ENCODE measurements at regions not wholly inside any gene's neighbourhood (a gene's known extent, or its start where the extent isn't known, plus 50 kb on each side); places are given as distances from the start of the nearest gene placed in this dataset.
A peak's percentile ranks its signal among the peaks of the same experiment; 100 is the strongest.

DNA sequence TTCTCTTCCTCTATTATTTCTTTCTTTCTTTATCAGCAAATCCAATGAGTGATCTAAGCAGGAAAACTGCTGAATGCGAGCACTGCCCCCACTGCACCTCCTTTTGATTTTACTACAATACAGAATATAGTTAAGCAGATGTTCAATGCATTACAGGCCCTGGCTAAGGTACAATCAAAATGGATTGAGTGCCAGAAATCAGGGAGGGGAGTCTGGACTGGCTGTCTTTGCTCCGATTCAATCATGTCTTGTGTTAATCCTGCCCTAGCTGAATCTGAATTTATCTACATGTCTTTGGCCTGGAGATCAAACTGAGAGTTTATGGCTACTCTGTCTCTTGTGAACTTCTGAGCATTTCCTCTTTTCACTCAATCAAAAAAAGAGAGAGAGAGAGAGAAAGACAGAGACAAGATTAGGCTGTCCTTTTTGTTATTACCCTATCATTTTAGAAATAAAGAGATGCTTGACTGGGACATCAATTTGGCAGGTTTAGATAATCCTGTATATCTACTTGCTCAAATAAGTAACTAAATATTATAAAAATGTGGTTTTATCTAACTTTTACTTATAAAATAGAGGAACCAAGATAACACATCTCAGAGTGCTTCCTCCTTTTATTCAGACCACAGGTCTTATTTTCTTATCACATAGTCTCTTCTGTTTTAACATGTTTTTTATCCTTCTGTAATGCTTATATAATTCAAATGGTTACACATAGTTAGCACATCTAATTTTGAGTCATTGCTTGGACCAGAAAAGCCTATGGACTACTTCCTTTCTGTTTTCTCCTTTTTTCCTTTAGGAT lies 656.2 kb downstream of the KCNJ2 start:
- DNase-seq = no peak

DNA sequence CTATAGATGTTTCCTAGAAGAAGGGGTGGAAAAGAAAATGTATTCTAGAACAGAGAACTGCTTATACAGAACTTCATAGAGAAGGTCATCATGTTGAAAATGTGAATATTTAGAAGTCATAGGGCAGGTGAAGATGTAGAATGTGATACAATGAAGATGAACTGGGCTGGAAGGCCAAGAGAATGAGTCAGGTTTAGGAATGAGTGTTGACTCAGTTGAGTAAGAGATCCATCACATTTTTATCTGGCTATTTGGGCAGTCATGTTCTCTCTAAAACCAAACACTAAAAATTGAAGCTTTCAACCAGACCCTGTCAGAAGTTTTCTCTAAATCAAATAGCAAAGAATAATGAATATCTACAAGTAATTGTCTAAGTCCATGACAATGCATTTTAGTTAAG lies 660.5 kb downstream of the KCNJ2 start:
- no peak for DNase-seq

DNA sequence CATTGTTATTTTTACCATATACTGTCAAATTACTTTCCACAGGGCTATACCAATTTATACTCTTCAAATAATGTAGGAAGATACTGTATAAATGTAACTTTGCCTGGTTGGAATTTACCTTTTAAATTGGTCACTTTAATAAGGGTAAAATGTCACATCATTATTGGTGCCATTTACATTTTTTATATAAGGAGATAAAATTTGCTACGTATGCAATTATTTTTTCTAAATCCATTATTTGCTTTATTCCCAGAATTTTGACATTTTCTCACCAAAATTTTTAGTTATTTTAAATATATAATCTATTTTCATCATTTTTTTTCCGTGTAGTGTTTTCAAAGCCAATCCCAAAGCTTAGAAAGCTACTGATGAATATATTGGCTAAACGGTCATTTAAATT lies 664.7 kb downstream of the KCNJ2 start:
- DNase-seq = no peak

DNA sequence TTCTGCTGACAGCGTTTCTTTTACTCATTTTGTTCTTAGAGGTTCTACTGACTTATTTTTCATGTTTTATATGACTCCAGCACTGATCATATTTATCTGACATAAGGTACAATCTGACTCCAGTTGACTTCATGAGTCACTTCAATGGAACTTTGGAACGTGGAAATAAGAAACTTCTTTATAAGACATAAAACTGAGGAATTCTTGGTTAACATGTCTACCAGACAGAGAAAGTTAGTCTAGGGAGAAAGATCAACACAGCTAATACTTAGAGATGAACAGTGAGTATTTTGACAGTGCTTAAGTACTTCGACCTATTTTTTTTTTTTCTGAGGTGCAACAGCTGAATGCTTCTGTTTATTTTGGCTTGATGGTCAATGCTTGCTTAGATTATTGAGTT lies 679.5 kb downstream of the KCNJ2 start:
- no peak for DNase-seq

DNA sequence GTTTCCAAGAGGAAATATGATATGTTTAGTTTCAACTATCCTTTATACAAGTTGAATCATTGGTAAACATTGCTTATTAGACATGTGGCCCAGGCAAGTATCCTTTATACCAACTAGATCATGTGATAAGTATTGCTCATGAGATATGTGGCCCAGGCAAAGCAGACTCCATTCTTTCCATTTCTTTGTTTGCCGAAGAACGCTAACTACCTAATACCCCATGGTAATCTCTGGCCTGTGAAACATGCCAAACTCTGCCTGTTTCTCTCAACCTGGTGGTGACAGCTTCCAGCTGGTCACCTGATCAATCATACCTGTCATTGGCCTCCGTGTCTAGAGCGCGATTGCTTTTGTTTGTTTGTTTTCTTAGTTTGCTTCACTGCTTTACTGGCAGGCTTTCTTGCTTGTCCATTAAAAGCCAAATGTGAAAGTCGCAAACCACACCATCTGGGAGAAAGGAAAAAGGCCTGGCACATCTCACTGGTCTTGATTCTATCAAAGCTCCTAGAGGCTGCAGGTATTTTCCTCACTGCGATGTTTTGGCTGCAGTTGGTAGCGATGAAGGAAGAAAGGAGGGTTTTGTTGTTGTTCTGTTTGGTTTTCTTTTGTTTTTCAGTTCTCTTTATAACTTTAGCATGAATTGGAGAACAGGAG lies 686.2 kb downstream of the KCNJ2 start:
- DNase-seq = peak; percentile 56

DNA sequence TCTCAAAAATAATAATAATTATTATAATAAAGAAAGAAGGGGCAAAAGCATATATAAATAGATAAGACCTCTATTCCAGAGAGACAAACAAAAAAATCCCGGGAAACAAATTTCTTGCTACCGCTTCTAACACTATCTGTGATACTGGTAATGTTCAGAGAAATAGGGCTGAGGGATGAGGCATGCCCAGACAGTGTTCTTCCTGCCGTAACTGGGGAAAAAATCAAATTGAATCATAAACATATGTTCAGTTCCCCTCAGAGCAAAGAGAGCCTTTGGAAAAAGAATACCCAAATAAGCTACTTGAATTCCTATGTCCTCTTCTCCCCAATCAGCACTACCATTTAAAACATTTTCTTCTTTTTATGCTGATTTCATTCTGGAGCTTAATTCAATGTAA lies 688.0 kb downstream of the KCNJ2 start:
- no peak for DNase-seq

DNA sequence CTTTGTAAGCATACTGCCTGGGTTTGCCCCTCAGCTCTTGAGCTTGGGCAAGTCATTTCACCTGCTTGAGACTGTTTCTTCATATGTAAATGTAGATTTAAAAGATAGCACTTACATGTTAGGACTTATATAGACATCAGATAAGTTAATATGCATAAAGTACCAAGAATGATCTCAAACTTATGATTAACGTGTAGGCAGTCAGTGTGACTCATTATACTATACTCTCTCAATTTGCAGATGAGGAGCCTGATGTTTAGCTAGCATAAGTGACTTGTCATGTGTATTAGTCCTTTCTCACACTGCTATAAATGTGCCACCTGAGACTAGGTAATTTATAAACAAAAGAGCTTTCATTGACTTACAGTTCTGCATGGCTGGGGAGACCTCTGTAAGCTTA lies 690.5 kb downstream of the KCNJ2 start:
- no peak for DNase-seq

DNA sequence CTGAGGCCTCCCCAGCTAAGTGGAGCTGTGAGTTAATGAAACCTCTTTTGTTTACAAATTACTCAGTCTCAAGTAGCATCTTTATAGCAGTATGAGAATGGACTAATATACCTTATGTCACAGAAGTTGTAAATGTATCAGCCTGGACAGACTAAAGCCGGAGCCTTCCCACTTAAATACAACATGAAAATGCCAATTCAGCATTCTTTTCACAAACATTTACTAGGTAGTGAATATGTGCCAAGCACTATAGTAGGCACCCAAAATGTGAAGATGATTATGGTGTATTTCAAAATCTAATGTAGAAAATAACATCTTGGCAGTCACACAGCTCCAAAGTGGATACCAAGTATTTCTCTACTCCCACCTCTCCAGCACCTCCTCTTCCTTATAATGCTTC lies 693.0 kb downstream of the KCNJ2 start:
- no peak for DNase-seq

DNA sequence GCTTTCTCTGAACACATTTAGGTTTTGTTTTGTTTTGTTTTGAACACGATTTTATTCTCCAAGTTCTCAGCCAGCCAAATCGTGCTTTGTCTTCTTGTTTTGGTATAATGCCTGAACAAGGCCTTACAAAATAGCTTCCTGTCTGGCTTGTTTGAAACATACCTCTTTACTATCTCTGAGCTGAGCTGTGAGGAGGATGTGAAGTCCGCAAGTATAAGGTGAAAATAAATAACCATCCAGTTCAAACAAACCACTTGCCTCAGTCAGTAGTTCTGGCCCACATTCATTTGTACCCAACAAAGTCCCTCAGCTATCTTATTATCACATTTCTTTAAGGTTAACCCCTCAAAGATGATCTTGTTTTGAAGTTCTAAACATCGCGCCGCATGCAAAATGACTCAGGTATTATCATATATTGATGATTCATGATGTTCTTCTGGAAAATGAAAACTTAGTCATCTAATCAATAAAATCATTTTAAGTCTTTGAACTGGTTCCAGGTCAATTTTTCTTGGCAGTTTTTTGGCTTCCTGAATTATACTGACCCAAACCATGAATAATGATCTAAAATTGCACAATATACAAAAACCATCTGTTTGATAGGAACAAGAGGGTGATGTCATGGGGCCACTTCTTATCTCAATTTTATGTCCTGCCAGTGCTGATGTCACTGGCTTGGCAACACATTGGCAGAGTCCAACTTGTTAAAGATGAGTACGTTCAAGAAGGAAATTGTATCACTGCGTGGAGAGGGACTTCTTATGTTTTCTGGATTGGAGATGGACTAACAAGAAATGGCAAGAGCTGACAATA lies 694.3 kb downstream of the KCNJ2 start:
- DNase-seq = no peak

DNA sequence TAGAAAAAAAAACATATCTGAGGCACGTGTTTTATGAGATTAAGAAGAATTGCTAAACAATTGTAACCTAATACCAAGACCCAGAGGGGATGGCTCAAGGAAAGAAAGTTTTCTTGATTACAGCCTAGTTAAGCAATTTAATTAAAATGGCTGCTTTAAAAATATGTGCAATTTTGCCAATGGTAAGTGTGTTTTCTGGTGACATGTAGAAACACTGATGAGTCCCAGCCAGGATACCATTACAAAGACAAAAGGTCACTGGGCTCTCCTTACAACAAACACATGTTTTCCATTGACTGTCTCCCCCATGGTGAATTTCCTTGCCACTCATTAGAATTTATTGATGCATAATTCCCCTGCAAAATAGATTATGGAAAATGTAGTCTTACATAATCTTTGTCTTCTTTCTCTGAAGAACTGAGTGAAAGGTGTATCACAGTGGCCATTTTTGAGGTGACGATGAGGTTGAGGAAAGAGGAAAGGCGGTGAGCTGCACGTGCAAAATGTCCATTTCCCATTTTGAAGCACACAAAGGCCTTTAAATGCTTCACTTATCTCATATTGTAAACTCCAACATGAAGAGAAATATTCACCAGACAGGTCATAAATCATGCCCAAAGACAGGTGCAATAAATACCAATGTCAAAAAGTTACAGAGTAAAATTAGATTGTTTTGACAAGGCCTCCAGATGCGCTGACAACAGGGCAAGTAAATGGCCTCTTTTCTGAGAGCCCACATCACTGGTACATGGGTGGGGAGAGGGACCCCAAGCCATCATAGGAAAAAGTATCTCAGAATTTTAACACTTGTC lies 696.9 kb downstream of the KCNJ2 start:
- DNase-seq = no peak

DNA sequence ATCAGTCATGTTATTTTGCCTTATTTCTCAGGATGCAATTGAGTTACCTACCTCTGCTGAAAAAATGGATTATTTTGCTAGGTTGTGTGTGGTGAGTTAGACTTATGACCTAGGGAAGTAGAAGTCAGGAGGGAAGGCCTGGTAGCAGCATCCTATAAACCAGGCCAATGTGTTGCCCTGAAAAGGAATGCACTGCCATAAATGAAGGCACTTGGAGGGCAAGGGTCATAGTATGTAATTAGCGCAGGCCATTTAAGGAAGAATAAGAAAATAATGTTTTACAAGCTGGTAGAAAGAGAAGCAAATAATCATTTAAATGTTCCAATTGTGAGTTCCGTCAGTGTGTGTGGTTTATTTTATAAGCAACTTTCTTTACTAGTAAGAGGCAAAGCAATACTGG lies 698.8 kb downstream of the KCNJ2 start:
- DNase-seq = no peak

DNA sequence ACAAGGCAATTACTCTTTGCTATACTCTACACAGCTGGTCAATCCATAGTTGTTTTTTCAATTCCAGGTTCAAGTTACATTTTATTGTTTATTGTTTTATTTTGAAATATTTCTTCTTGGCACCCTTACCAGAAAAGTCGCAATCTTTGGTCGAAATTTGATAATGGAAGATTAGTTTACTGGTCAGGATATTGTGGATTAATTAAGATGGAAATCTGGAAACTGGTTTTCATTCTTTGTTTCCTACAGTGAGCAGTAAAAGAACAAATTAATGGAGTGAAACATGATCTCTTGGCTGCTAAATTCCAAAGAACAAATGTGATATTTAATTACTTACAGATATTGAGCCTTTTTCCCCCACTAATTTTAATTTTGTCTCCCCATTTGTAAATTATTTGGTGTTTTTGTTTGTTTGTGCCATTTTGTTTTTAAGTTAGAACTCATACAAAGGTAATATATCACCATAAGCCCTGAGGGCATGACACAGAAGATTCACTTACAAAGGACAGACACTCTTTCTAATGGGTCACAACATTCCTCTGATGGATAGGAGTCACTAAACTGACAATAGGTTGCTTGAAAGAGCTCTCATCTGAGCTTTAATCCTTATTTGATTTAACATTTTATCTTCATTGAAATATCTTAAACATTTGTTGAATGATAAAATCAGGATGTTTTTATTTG lies 700.2 kb downstream of the KCNJ2 start:
- DNase-seq = no peak

DNA sequence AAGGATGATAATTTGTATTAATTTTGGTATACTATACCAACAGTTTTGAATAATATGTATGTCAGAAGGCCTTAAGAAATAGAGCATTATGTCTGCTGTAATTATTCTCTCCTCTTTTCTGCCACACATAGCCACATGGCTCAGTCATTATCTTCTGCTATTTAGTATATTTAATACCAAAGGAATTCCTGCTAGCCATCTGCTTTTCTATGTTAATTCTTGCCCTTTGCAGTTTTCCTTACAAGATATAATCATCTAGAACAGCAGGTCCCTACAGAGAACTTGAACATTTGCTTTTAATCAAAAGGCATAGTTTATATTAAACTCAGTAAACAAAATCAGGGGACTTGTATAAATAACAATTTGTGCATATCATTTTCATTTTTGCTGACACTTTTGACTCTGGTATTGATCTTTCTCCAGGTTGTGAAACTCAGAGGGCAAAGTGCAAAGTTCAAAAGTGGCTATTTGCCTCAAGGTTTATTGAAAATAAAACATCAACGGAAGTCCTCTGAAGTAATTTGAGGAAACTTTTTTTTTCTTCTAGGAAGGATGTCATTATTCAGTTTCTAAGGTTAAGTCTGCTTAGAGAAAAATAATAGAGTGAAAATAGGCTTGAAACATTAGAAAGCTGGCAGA lies 702.0 kb downstream of the KCNJ2 start:
- no peak for DNase-seq

DNA sequence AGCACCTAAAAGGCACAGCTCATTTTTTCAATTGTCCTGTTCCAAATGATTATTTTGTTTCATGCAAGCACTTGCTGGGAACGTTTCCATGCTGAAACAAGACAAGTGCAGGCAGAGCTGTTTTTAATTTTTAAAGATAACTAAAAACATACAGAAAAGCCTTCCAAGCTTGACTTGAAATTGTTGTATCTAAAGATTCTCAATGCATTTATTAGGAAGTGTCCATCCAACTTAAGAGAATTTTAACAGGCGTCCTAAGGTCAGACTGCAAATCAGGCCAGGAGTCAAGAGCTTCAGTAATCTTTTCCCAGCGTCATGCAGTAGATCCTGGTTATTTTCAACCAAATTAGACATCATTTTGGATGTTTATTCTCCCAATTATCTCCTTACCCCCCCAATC lies 702.8 kb downstream of the KCNJ2 start:
- DNase-seq = no peak

DNA sequence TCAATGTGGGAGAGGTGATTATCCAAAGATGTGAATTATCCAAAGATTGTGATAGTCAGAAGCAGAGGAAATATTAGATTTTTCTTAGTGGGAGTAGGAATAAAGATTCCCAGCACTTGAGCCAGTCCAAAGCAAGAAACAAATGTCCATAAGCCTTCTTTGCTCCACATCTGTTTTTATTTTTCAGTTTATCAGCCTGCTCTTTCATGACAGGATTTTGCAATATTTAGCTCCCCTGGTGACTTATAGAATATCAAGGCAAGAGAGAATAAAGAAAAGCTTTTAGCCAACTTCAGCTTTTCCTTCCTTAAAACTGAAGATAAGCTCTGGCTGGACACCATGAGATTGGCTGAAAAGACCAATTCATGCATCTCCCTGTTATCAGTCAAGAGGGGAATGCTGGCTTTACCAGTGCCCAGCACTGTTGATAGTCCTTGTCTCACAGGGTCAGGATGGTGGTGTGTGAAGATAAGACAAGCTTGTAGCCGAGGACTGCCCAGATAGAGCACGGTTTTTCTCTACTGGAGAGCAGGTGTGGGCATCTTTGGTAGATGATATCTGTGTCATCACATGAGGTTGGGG lies 706.5 kb downstream of the KCNJ2 start:
- no peak for DNase-seq

DNA sequence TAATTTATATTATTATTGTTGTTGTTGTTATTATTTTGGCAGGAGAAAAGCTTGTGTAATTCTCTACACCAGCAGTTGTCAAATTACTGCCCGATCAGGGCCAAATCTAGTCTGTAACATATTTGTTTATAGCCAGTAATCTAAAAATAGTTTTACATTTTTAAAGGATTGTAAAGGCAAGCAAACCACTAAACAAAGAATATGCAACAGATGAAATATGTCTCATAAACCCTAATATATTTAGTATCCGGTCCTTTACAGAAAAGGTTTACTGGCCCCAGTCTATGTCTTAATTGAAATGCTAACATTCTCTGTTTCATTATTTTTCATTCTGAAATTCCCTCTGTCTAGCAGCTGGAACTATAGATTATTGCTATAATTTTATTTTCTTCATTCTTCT lies 709.5 kb downstream of the KCNJ2 start:
- no peak for DNase-seq

DNA sequence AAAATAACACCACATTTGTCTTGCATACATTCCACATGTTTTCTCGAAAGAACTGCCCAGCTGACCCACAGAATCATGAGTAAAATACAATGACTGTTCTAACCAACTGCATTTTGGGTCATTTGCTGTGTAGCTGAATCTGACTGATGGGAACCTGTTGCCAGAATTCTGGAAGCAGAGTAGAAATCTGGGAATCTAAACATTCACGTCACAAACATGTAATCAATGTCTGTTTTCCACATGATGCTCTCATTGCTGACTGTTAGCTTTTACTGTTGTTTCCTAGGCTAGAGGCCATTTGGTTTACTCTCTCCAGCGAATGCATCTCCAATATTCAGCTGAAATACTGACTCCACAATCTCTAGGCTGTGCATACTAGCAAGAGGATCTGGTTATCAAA lies 710.1 kb downstream of the KCNJ2 start:
- no peak for DNase-seq

DNA sequence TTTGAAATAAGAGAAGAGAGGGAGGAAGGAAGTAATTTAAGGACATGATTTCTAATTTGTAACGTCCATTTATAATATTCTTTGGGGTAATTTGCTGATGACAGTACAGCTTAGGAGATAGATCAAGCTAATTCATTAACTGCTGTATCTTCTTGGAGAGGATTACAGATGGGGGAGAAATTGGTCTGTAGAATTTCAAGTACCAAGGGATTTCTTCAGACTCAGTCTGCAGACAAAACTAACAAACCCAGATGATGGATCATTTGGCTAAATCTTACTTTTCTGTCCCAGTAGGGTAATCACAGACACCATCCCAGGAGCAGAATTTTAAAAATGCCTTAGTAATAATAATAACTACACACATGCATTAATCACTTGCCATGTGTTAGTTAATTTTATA lies 711.8 kb downstream of the KCNJ2 start:
- no peak for DNase-seq

DNA sequence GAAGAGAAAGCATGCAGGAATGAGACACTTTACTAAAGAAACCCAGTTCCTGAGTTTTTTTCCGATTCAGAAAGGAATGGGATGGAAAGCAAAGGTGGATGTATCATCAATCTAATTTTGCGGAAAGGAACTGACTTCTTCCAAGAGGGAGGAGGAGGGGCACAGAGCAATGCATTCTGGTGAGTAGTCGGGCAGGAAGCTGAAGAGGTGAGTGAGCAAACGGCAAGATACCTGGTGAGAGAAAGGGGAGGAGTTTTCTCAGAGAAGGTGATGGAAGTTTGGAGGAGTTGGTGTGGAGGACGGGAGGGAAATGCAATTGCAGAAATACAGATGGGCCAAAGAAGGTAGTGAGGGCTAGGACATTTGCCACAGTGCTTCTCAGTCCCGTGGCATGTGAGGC lies 713.2 kb downstream of the KCNJ2 start:
- no peak for DNase-seq

DNA sequence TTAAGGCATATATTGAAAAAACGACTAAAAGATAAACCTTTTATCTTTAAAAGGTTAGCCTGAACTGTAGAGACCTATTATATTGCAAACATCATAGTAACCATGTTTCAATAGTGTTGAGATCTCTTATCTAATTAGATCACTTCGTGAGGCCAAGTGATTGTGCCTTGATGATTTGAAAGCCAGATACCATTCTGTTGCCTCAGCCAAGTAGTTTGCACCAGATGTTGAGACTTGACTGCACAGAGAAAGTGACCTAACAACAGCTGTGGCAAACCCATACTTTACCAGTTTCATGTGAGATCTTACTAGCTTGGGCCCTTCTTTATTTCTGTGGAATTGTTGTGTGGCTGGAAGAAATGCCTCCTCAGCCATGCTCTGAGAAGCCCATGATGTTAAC lies 717.3 kb downstream of the KCNJ2 start:
- DNase-seq = no peak

DNA sequence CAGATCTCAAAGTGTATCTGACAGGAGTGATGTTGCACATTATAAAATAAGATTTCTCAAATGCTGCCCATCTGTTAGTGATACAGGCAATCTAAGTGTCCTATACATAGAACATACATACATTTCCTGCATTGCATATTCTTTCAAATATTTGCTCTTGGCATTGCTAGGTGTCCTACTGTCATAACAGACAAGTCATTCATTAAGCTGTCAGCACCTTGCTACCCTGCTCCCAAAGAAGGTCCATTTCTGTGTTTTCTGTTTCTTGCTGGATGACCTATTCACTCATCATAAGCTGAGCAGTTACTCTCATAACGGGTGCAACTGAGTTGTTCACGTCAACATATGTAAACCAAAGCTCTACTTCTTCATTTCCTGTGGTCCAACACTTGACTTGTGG lies 719.0 kb downstream of the KCNJ2 start:
- DNase-seq = no peak

DNA sequence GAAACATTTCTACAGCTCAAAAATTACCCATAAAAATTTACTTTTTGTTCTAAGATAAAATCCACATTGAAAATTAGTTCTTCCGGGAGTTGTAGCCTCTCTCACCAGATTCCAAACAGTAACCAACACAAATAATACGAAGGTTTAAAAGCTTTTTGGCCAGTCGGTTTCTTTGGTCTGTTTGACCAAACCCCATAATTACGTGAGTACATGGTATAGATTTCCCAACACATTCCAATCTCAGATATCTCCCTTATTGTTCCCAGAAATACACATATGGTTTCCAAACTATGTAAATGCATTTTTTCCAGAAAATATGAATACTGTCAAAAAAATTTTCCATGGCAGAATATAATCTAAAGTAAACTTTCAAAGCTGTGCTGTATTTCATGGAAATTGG lies 722.0 kb downstream of the KCNJ2 start:
- DNase-seq = no peak
